GM19467 (cell line): ENCODE measurements at regions not wholly inside any gene's neighbourhood (a gene's known extent, or its start where the extent isn't known, plus 50 kb on each side); places are given as distances from the start of the nearest gene placed in this dataset.

Experiments
- ATAC-seq: cut with Tn5 transposase; IDR thresholded peaks from one replicate; pipeline ENCODE4 v1.9.1; 2021; ENCODE audit warnings: mild to moderate bottlenecking, moderate library complexity; ENCODE audit not compliant: unreplicated experiment

GRCh38 chr3:117434661-117435412 is 725.3 kb downstream of the TUSC7 start:
- ATAC-seq: no peak

- no peak for ATAC-seq
Observed at GRCh38 chr3:117435506-117435905, 725.9 kb downstream of the TUSC7 start.

GRCh38 chr3:117439812-117440211 is 730.2 kb downstream of the TUSC7 start:
- no peak for ATAC-seq

- ATAC-seq: no peak
Observed at GRCh38 chr3:117441851-117442250, 732.3 kb downstream of the TUSC7 start.

- no peak for ATAC-seq
Observed at GRCh38 chr3:117442566-117442965, 733.0 kb downstream of the TUSC7 start.

GRCh38 chr3:117443014-117443413 is 733.4 kb downstream of the TUSC7 start:
- no peak for ATAC-seq

- no peak for ATAC-seq
Observed at GRCh38 chr3:117444175-117444574, 734.6 kb downstream of the TUSC7 start.

- no peak for ATAC-seq
Observed at GRCh38 chr3:117447419-117447818, 737.8 kb downstream of the TUSC7 start.

GRCh38 chr3:117450026-117450425 is 740.4 kb downstream of the TUSC7 start:
- ATAC-seq: no peak

GRCh38 chr3:117454254-117454653 is 744.7 kb downstream of the TUSC7 start:
- ATAC-seq: no peak

- no peak for ATAC-seq
Observed at GRCh38 chr3:117454908-117455307, 745.3 kb downstream of the TUSC7 start.

GRCh38 chr3:117455782-117456181 is 746.2 kb downstream of the TUSC7 start:
- no peak for ATAC-seq

GRCh38 chr3:117463276-117464115 is 753.9 kb downstream of the TUSC7 start:
- no peak for ATAC-seq

GRCh38 chr3:117471831-117472230 is 762.3 kb downstream of the TUSC7 start:
- no peak for ATAC-seq

- ATAC-seq: no peak
Observed at GRCh38 chr3:117473981-117474538, 764.5 kb downstream of the TUSC7 start.

GRCh38 chr3:117476572-117476971 is 767.0 kb downstream of the TUSC7 start:
- no peak for ATAC-seq

- ATAC-seq: no peak
Observed at GRCh38 chr3:117477214-117477755, 767.7 kb downstream of the TUSC7 start.

GRCh38 chr3:117479095-117479494 is 769.5 kb downstream of the TUSC7 start:
- ATAC-seq: no peak

- no peak for ATAC-seq
Observed at GRCh38 chr3:117480525-117480924, 770.9 kb downstream of the TUSC7 start.

GRCh38 chr3:117480972-117481371 is 771.4 kb downstream of the TUSC7 start:
- ATAC-seq: no peak

GRCh38 chr3:117483839-117484238 is 774.3 kb downstream of the TUSC7 start:
- no peak for ATAC-seq

GRCh38 chr3:117485841-117486240 is 776.3 kb downstream of the TUSC7 start:
- peak; percentile 56 for ATAC-seq
